Peyer's patch (tissue), 4 donors: ENCODE measurements at regions not wholly inside any gene's neighbourhood (a gene's known extent, or its start where the extent isn't known, plus 50 kb on each side); places are given as distances from the start of the nearest gene placed in this dataset.

ENCODE experiments used
- DNase-seq, 3 donors: peaks; one replicate each; pipeline ENCODE4 v3.0.0-alpha.2; 2017 to 2019
- H3K27ac ChIP-seq, 4 donors: fragments of 200-600 bp; sonication (generic); one replicate each; pipeline ENCODE4 v1.5.1; 2016 to 2019
- H3K27me3 ChIP-seq, 2 donors: fragments of 200-600 bp; sonication (generic); one replicate each; pipeline ENCODE4 v1.5.1; 2019
- H3K36me3 ChIP-seq, 3 donors: fragments of 200-600 bp; sonication (generic); one replicate each; pipeline ENCODE4 v1.5.1; 2016 to 2019
- H3K4me1 ChIP-seq, 4 donors: fragments of 200-600 bp; sonication (generic); one replicate each; pipeline ENCODE4 v1.5.1; 2016 to 2019
- H3K4me3 ChIP-seq, 4 donors: fragments of 200-600 bp; sonication (generic); 1 replicate in 3 of 4; 2 replicates in 1 of 4; pipeline ENCODE4 v1.5.1; 2016 to 2019; ENCODE audit warnings: mild to moderate bottlenecking in 1 of 4
- H3K9me3 ChIP-seq, 4 donors: fragments of 200-600 bp; sonication (generic); one replicate each; pipeline ENCODE4 v1.5.1; 2016 to 2019; ENCODE audit warnings: mild to moderate bottlenecking in 1 of 4
- POLR2A ChIP-seq, 2 donors: fragments of 450-650 bp; IDR thresholded peaks; one replicate each; pipeline ENCODE4 v1.5.1; 2017; ENCODE audit warnings: antibody characterized with exemption in 2 of 2, mild to moderate bottlenecking in 2 of 2, moderate library complexity in 2 of 2
- TF ChIP-seq, protein P1 (sequence below), 6 experiments: fragments of 450-650 bp in 4 of 6; fragments of 200-600 bp in 2 of 6; sonication (generic) in 1 of 6; IDR thresholded peaks; one replicate each; pipeline ENCODE4 v1.5.1; 2017 to 2019; ENCODE audit warnings: antibody characterized with exemption in 6 of 6, mild to moderate bottlenecking in 3 of 6, moderate library complexity in 1 of 6

- DNase-seq: no peak
- Histone ChIP-seq H3K4me3 (no peak overlapping the region), H3K36me3 (no peaks in the 10 kb centered on the region), H3K4me1 (no peaks in the 10 kb centered on the region), H3K27me3 (no peaks in the 10 kb centered on the region), H3K9me3 (no peaks in the 10 kb centered on the region), H3K27ac (no peak overlapping the region)
- TF ChIP-seq, protein P1, sequence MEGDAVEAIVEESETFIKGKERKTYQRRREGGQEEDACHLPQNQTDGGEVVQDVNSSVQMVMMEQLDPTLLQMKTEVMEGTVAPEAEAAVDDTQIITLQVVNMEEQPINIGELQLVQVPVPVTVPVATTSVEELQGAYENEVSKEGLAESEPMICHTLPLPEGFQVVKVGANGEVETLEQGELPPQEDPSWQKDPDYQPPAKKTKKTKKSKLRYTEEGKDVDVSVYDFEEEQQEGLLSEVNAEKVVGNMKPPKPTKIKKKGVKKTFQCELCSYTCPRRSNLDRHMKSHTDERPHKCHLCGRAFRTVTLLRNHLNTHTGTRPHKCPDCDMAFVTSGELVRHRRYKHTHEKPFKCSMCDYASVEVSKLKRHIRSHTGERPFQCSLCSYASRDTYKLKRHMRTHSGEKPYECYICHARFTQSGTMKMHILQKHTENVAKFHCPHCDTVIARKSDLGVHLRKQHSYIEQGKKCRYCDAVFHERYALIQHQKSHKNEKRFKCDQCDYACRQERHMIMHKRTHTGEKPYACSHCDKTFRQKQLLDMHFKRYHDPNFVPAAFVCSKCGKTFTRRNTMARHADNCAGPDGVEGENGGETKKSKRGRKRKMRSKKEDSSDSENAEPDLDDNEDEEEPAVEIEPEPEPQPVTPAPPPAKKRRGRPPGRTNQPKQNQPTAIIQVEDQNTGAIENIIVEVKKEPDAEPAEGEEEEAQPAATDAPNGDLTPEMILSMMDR (IDR thresholded peaks at IDR 0.05): no peak
- no peak for TF ChIP-seq POLR2A (IDR thresholded peaks at IDR 0.05)
Observed at GRCh38 chr9:78578072-78578471, 281.1 kb downstream of the PSAT1 start.

DNA sequence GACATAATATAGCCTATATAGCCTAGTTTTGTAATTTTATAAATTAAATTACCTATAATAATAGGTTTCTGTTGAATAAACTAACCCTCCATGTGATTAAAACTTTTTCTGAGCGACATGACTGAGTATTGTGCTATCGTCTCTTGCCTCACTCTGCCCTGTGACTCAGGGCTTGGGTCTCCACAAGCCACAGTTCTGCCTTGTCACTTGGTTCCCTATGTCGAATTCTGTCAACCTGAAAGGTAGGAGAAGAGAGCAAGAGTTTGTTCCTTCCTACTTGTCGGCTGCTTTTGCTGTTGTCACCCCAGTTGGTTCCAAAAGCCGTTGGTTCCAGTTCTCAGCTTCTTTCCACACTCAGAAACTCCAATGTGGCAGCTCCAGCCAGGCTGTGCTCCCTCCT lies 285.9 kb downstream of the PSAT1 start:
- no peaks in the 10 kb centered on the region for H3K27me3 ChIP-seq
- no peaks in the 10 kb centered on the region for H3K9me3 ChIP-seq
- no peak for DNase-seq
- TF ChIP-seq, protein P1 (IDR thresholded peaks at IDR 0.05): no peak
- no peak for TF ChIP-seq POLR2A (IDR thresholded peaks at IDR 0.05)
- H3K27ac ChIP-seq: no peak overlapping the region
- no peak overlapping the region for H3K4me3 ChIP-seq
- H3K4me1 ChIP-seq: no peaks in the 10 kb centered on the region
- no peaks in the 10 kb centered on the region for H3K36me3 ChIP-seq

DNA sequence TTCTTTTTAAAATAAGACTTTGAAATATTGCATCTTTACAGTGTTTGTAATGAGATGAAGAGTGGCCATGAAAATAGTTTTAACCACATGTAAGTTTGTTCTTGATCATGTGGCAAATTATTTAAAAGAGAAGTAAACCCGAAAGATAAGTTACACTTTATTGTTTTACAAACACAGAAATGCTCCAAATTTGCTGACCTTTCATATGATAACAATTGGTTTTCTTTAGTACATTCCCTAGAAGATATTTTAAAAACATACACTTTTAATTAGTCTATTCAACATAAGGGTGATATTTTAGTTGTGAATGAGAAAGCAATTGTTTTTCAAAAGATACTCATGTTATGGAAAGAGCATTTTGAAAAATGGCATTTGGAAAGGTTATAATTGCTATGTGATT lies 287.7 kb downstream of the PSAT1 start:
- no peak for TF ChIP-seq POLR2A (IDR thresholded peaks at IDR 0.05)
- TF ChIP-seq, protein P1 (IDR thresholded peaks at IDR 0.05): no peak
- DNase-seq: no peak
- Histone ChIP-seq H3K4me1 (no peaks in the 10 kb centered on the region), H3K36me3 (no peaks in the 10 kb centered on the region), H3K27ac (no peak overlapping the region), H3K9me3 (no peaks in the 10 kb centered on the region), H3K4me3 (no peak overlapping the region), H3K27me3 (no peaks in the 10 kb centered on the region)

DNA sequence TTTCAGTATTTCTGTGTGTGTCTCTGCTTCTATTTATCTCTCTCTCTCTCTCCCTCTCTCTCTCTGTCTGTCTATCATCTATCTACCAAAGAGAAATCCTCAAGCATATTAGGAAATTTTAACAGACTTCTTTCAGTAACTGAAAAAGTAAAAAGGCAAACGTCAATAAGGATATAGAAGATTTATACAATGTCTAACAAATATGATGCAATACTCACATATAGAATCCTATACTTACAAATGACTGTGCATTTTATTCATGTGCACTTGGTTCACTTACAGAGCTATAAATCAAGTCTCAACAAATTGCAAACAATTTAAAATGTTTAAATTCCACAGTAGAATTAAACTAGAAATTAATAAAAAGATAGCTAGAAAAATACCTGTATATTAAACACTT lies 289.0 kb downstream of the PSAT1 start:
- no peak for DNase-seq
- no peak overlapping the region for H3K4me3 ChIP-seq
- H3K9me3 ChIP-seq: no peaks in the 10 kb centered on the region
- no peak overlapping the region for H3K27ac ChIP-seq
- no peaks in the 10 kb centered on the region for H3K36me3 ChIP-seq
- H3K27me3 ChIP-seq: no peaks in the 10 kb centered on the region
- no peaks in the 10 kb centered on the region for H3K4me1 ChIP-seq
- no peak for TF ChIP-seq POLR2A (IDR thresholded peaks at IDR 0.05)
- TF ChIP-seq, protein P1 (IDR thresholded peaks at IDR 0.05): no peak

DNA sequence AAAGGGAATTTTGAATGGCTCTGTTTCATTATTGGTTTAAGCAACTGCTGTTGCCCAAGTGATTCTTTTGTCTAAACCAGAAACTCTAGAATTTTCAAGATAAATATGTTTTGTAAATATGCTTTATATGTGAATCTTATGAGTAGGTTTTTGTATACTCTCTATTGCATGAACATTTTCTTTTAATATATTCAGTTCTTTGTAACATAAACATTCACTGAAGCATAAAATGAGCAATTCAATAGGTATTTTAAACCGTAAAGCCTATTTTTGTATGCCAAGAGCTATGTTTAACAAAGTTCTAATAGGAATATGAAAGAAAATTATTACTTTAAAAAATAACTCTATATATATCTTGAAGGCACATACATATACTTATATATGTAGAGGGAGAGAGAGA lies 293.1 kb downstream of the PSAT1 start:
- TF ChIP-seq, protein P1 (IDR thresholded peaks at IDR 0.05): no peak
- TF ChIP-seq POLR2A (IDR thresholded peaks at IDR 0.05): no peak
- H3K36me3 ChIP-seq: no peaks in the 10 kb centered on the region

GRCh38 chr9:78592811-78593210 lies 295.9 kb downstream of the PSAT1 start:
- no peaks in the 10 kb centered on the region for H3K27me3 ChIP-seq
- TF ChIP-seq, protein P1 (IDR thresholded peaks at IDR 0.05): no peak
- no peak for TF ChIP-seq POLR2A (IDR thresholded peaks at IDR 0.05)
- H3K36me3 ChIP-seq: no peaks in the 10 kb centered on the region
- no peaks in the 10 kb centered on the region for H3K9me3 ChIP-seq
- no peaks in the 10 kb centered on the region for H3K4me1 ChIP-seq
- DNase-seq: no peak
- H3K4me3 ChIP-seq: no peak overlapping the region
- H3K27ac ChIP-seq: no peak overlapping the region

More for the DNA sequence above, 293.1 kb downstream of the PSAT1 start:
- DNase-seq: no peak
- Histone ChIP-seq H3K9me3 (no peaks in the 10 kb centered on the region), H3K4me3 (no peak overlapping the region), H3K27me3 (no peaks in the 10 kb centered on the region), H3K4me1 (no peaks in the 10 kb centered on the region), H3K27ac (no peak overlapping the region)
